ENCODE measurements at regions not wholly inside any gene's neighbourhood (a gene's known extent, or its start where the extent isn't known, plus 50 kb on each side); places are given as distances from the start of the nearest gene placed in this dataset.

DNA sequence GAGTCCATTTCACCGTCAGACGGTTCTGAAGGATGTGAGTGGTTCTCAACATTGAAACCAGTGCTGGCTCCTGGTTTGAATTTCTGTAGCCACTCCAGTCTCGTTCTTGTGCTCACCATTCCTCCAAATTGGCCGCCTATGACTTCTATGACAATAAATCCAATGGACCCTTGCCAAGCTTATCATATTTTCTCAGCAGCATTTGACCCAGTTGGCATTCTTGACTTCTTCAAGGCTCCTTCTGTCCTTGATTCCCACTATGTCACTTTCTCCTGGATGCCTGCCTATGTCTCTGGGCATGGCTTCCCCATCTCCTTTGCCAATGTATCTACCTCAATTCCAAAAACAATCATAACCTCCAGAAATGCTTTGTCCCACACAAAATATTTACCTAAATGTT is 756.0 kb upstream of the NRSN1 start:
- Histone ChIP-seq H3K4me1 (peaks cover 6% of the 10 kb centered on the region; the same call in 1 of the 2 replicates), H3K4me3 (ENCODE audit: low read depth, low read length) (no peak overlapping the region), H3K36me3 (no peaks in the 10 kb centered on the region), H3K27me3 (no peaks in the 10 kb centered on the region), H3K9me3 (no peaks in the 10 kb centered on the region)
- DNase-seq = no peak
- no peak for TF ChIP-seq CTCF (IDR thresholded peaks at IDR 0.05; ENCODE audit: low read depth, low read length)

- DNase-seq = no peak
- Histone ChIP-seq H3K27me3 (no peaks in the 10 kb centered on the region), H3K4me3 (ENCODE audit: low read depth, low read length) (no peak overlapping the region), H3K4me1 (peaks cover 6% of the 10 kb centered on the region; the same call in 1 of the 2 replicates), H3K36me3 (no peaks in the 10 kb centered on the region), H3K9me3 (no peaks in the 10 kb centered on the region)
- no peak for TF ChIP-seq CTCF (IDR thresholded peaks at IDR 0.05; ENCODE audit: low read depth, low read length)
These were observed 754.7 kb upstream of the NRSN1 start for GRCh38 chr6:23371132-23371915.

GRCh38 chr6:23377830-23378229 is 748.2 kb upstream of the NRSN1 start:
- Histone ChIP-seq H3K36me3 (no peaks in the 10 kb centered on the region), H3K27me3 (no peaks in the 10 kb centered on the region), H3K4me3 (ENCODE audit: low read depth, low read length) (no peak overlapping the region), H3K9me3 (no peaks in the 10 kb centered on the region; the same call in 1 of the 2 replicates), H3K4me1 (no peaks in the 10 kb centered on the region)
- TF ChIP-seq CTCF (IDR thresholded peaks at IDR 0.05; ENCODE audit: low read depth, low read length) = no peak
- DNase-seq = no peak

GRCh38 chr6:23380465-23380864 is 745.5 kb upstream of the NRSN1 start:
- TF ChIP-seq CTCF (IDR thresholded peaks at IDR 0.05; ENCODE audit: low read depth, low read length) = no peak

DNA sequence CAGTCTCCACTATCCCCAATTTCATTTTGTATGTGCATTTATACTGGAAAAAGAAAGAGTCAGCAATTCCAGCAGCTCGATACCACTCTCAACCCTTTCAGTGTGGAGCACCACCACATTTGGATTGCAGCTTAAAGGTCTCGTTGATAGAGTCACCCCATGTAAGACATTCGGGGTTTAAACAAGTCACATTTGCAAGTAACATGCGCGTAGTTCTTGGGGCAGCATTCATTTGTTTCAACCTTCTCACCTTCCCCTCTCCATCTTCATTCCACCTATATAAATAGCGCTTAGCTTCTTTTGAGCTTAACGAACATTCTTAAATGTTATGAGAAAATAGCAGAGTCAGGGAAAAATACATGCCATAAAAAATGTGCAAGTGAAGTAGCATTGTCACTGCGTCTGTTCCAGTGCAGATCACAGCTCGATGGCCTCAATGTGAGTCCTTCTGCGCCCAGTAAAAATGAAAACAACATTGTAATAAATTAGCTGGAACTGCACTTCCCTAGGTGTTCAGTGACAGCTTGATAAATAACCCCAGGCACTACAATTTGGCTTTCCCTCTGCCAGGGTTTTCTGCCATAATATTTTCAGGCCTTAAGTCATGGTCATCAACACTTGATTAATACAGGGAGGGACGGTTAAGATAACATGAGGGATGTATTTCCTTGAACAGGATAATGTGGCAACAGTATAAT is 737.8 kb upstream of the NRSN1 start:
- TF ChIP-seq CTCF (IDR thresholded peaks at IDR 0.05; ENCODE audit: low read depth, low read length) = no peak
- no peak overlapping the region for H3K4me3 ChIP-seq (ENCODE audit: low read depth, low read length)
- no peak for DNase-seq
- no peaks in the 10 kb centered on the region for H3K36me3 ChIP-seq
- no peaks in the 10 kb centered on the region for H3K27me3 ChIP-seq
- no peaks in the 10 kb centered on the region; the same call in 1 of the 2 replicates for H3K9me3 ChIP-seq
- no peaks in the 10 kb centered on the region; the same call in 1 of the 2 replicates for H3K4me1 ChIP-seq

More at GRCh38 chr6:23380465-23380864, 745.5 kb upstream of the NRSN1 start:
- Histone ChIP-seq H3K36me3 (no peaks in the 10 kb centered on the region), H3K4me1 (no peaks in the 10 kb centered on the region), H3K9me3 (no peaks in the 10 kb centered on the region; the same call in 1 of the 2 replicates), H3K27me3 (no peaks in the 10 kb centered on the region), H3K4me3 (ENCODE audit: low read depth, low read length) (no peak overlapping the region)
- DNase-seq = no peak

DNA sequence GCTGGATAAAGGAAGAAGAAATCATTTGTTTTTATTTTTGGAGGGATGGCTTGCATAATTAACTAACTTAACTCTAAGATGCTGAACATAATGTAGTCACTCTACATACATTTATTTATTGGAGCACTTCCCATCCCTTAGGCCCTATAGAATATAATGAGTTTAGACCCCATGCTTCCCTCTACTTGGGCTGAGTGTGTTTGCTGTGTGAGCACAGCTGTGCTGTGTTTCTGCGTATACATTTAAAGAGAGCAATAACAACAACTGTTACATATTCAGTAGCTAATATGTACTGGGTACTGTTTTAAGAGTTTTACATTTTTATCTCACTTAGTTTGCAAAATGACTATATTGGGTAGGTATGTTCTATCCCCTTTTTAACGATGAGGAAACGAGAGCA is 736.6 kb upstream of the NRSN1 start:
- DNase-seq = no peak
- Histone ChIP-seq H3K27me3 (no peaks in the 10 kb centered on the region), H3K4me3 (ENCODE audit: low read depth, low read length) (no peak overlapping the region), H3K36me3 (no peaks in the 10 kb centered on the region), H3K9me3 (no peaks in the 10 kb centered on the region; the same call in 1 of the 2 replicates), H3K4me1 (no peaks in the 10 kb centered on the region; the same call in 1 of the 2 replicates)
- no peak for TF ChIP-seq CTCF (IDR thresholded peaks at IDR 0.05; ENCODE audit: low read depth, low read length)
